Kidney epithelial cell (primary cell): ENCODE measurements at regions not wholly inside any gene's neighbourhood (a gene's known extent, or its start where the extent isn't known, plus 50 kb on each side); places are given as distances from the start of the nearest gene placed in this dataset.
"Not testable (repeated sequence)": the region's sequence is repeated elsewhere in the genome, so short reads cannot be mapped to it uniquely, and the experiment has no call there.

Experiments used
- DNase-seq: peaks from one replicate; pipeline ENCODE4 v3.0.0-alpha.2; 2010; ENCODE audit warnings: low read depth
- H3K27me3 ChIP-seq: 2 replicates; pipeline ENCODE4 v1.6.0; 2011; ENCODE audit warnings: low read length; ENCODE audit not compliant: control insufficient read depth, insufficient read depth
- H3K36me3 ChIP-seq: 2 replicates; pipeline ENCODE4 v1.5.1; 2011; ENCODE audit warnings: low read length; ENCODE audit not compliant: control insufficient read depth, insufficient read depth
- H3K4me3 ChIP-seq: 2 replicates; pipeline ENCODE4 v1.5.1; 2011; ENCODE audit warnings: low read depth, mild to moderate bottlenecking, control low read depth, low read length
- CTCF ChIP-seq: IDR thresholded peaks from 2 replicates; pipeline ENCODE4 v1.5.1; 2011; ENCODE audit warnings: mild to moderate bottlenecking, moderate library complexity, low read length, control low read depth, inconsistent platforms; ENCODE audit not compliant: insufficient read depth, poor library complexity, severe bottlenecking

GRCh38 chr16:13630374-13630773, 289.6 kb upstream of the ERCC4 start:
- no peaks in the 10 kb centered on the region for H3K36me3 ChIP-seq
- DNase-seq: no peak
- no peaks in the 10 kb centered on the region for H3K27me3 ChIP-seq
- no peak for TF ChIP-seq CTCF
- H3K4me3 ChIP-seq: no peak overlapping the region

- Histone ChIP-seq H3K27me3 (peaks cover under 1% of the 10 kb centered on the region), H3K36me3 (no peaks in the 10 kb centered on the region), H3K4me3 (no peak overlapping the region)
- no peak for TF ChIP-seq CTCF
- DNase-seq: no peak
Measured at GRCh38 chr16:13631213-13631767, 288.7 kb upstream of the ERCC4 start.

GRCh38 chr16:13631916-13632315, 288.0 kb upstream of the ERCC4 start:
- DNase-seq: no peak
- no peaks in the 10 kb centered on the region for H3K36me3 ChIP-seq
- no peak overlapping the region for H3K4me3 ChIP-seq
- H3K27me3 ChIP-seq: peaks cover 2% of the 10 kb centered on the region
- TF ChIP-seq CTCF: no peak

GRCh38 chr16:13632504-13632903, 287.4 kb upstream of the ERCC4 start:
- H3K36me3 ChIP-seq, DNase-seq, H3K4me3 ChIP-seq, H3K27me3 ChIP-seq: not testable (repeated sequence)

- Histone ChIP-seq H3K4me3 (no peak overlapping the region), H3K27me3 (peaks cover 2% of the 10 kb centered on the region), H3K36me3 (no peaks in the 10 kb centered on the region)
- peak; percentile 52 for DNase-seq
- no peak for TF ChIP-seq CTCF
Measured at GRCh38 chr16:13633391-13633861, 286.5 kb upstream of the ERCC4 start.

- Histone ChIP-seq H3K36me3 (no peaks in the 10 kb centered on the region), H3K27me3 (peaks cover 2% of the 10 kb centered on the region), H3K4me3 (no peak overlapping the region)
- DNase-seq: no peak
- TF ChIP-seq CTCF: no peak
Measured at GRCh38 chr16:13634253-13634652, 285.7 kb upstream of the ERCC4 start.
